GM12878 (cell line): ENCODE measurements at regions not wholly inside any gene's neighbourhood (a gene's known extent, or its start where the extent isn't known, plus 50 kb on each side); places are given as distances from the start of the nearest gene placed in this dataset.

Source experiments
- BMI1 ChIP-seq: fragments of 450-650 bp; IDR thresholded peaks from 2 replicates; pipeline ENCODE4 v1.6.1; 2016; ENCODE audit warnings: mild to moderate bottlenecking, moderate library complexity, borderline replicate concordance
- CEBPZ ChIP-seq: fragments of 150-350 bp; IDR thresholded peaks from 2 replicates; pipeline ENCODE4 v1.6.1; 2016; ENCODE audit warnings: low read depth, low read length
- CHD1 ChIP-seq: IDR thresholded peaks from 2 replicates; pipeline ENCODE4 v1.6.1; 2012; ENCODE audit warnings: low read depth, low read length, improper control_type of control experiment
- CTCF ChIP-seq, 3 experiments: IDR thresholded peaks in 2 of 3; conservative IDR thresholded peaks in 1 of 3; 2 replicates each; pipeline ENCODE4 v1.5.1; 2011; ENCODE audit warnings: low read depth in 3 of 3, low read length in 3 of 3, mild to moderate bottlenecking in 3 of 3, control low read depth in 2 of 3, moderate library complexity in 2 of 3, inconsistent platforms in 1 of 3, mixed read lengths in 1 of 3; ENCODE audit not compliant: control insufficient read depth in 2 of 3, insufficient read depth in 1 of 3; ENCODE audit errors: extremely low read depth in 1 of 3
- MXI1 ChIP-seq: fragments of 150-350 bp; IDR thresholded peaks from 2 replicates; pipeline ENCODE4 v1.6.1; 2011; ENCODE audit warnings: low read depth, mild to moderate bottlenecking, inconsistent platforms, low read length, improper control_type of control experiment
- POLR2A ChIP-seq: IDR thresholded peaks from 2 replicates; pipeline ENCODE4 v1.6.1; 2011; ENCODE audit warnings: low read depth, mild to moderate bottlenecking, low read length
- SMC3 ChIP-seq: IDR thresholded peaks from 2 replicates; pipeline ENCODE4 v1.6.1; 2011; ENCODE audit warnings: low read length, improper control_type of control experiment, borderline replicate concordance
- SUPT20H ChIP-seq: IDR thresholded peaks from 2 replicates; pipeline ENCODE4 v1.6.1; 2011; ENCODE audit warnings: low read depth, mild to moderate bottlenecking, low read length, moderate library complexity, borderline replicate concordance; ENCODE audit not compliant: control insufficient read depth
- TF ChIP-seq, protein P1 (sequence below): IDR thresholded peaks from 2 replicates; pipeline ENCODE4 v1.6.1; 2012; ENCODE audit warnings: low read length, inconsistent platforms
- TF ChIP-seq, protein P2 (sequence below): IDR thresholded peaks from 2 replicates; pipeline ENCODE4 v1.6.1; 2012; ENCODE audit warnings: low read depth, low read length, improper control_type of control experiment

GRCh38 chr7:22064816-22065215 lies 119.1 kb upstream of the CDCA7L start:
- TF ChIP-seq CTCF (IDR thresholded peaks at IDR 0.05 in 2 of 3, conservative IDR thresholded peaks at IDR 0.05 in 1 of 3; ENCODE audit: control insufficient read depth in 2 of 3, extremely low read depth in 1 of 3, insufficient read depth in 1 of 3, low read depth in 3 of 3, low read length in 3 of 3) (no peak), CEBPZ (no peak), BMI1 (no peak), POLR2A (no peak), SMC3 (no peak), CHD1 (no peak), SUPT20H (no peak), MXI1 (no peak)
- TF ChIP-seq, protein P1, sequence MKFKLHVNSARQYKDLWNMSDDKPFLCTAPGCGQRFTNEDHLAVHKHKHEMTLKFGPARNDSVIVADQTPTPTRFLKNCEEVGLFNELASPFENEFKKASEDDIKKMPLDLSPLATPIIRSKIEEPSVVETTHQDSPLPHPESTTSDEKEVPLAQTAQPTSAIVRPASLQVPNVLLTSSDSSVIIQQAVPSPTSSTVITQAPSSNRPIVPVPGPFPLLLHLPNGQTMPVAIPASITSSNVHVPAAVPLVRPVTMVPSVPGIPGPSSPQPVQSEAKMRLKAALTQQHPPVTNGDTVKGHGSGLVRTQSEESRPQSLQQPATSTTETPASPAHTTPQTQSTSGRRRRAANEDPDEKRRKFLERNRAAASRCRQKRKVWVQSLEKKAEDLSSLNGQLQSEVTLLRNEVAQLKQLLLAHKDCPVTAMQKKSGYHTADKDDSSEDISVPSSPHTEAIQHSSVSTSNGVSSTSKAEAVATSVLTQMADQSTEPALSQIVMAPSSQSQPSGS, result no peak
- TF ChIP-seq, protein P2, sequence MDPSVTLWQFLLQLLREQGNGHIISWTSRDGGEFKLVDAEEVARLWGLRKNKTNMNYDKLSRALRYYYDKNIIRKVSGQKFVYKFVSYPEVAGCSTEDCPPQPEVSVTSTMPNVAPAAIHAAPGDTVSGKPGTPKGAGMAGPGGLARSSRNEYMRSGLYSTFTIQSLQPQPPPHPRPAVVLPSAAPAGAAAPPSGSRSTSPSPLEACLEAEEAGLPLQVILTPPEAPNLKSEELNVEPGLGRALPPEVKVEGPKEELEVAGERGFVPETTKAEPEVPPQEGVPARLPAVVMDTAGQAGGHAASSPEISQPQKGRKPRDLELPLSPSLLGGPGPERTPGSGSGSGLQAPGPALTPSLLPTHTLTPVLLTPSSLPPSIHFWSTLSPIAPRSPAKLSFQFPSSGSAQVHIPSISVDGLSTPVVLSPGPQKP, result no peak
